WTC11 (cell line): ENCODE measurements at regions not wholly inside any gene's neighbourhood (a gene's known extent, or its start where the extent isn't known, plus 50 kb on each side); places are given as distances from the start of the nearest gene placed in this dataset.

Source experiments
- ATAC-seq: fragments of 200-7000 bp; cut with Tn5 transposase; 2 replicates; pipeline ENCODE4 v1.10.0; 2021; ENCODE audit warnings: mild to moderate bottlenecking, moderate library complexity
- CTCF ChIA-PET: fragments of 300-600 bp; sonication (Branson Sonifier 250); formaldehyde crosslinking; loops from one replicate; lab custom pipeline; 2021; ENCODE audit warnings: antibody characterized with exemption; lab: Charles Lee
- POLR2A ChIA-PET: fragments of 350-600 bp; sonication (Branson Sonifier 250); formaldehyde crosslinking; loops from one replicate; lab custom pipeline; 2021; ENCODE audit warnings: antibody characterized with exemption; lab: Charles Lee
- DNase-seq: peaks from one replicate; pipeline ENCODE4 v3.0.0; 2021; ENCODE audit warnings: low spot score
- H3K27ac Mint-ChIP-seq: 2 replicates; pipeline ENCODE4 v1.8.0; 2021; ENCODE audit warnings: mixed read lengths
- H3K27me3 Mint-ChIP-seq: 2 replicates; pipeline ENCODE4 v1.8.0; 2021; ENCODE audit warnings: low read depth, mild to moderate bottlenecking, moderate library complexity, mixed read lengths
- H3K36me3 Mint-ChIP-seq: 2 replicates; pipeline ENCODE4 v1.8.0; 2021; ENCODE audit warnings: mixed read lengths
- H3K4me1 Mint-ChIP-seq: 2 replicates; pipeline ENCODE4 v1.8.0; 2022; ENCODE audit warnings: mixed read lengths
- H3K4me3 Mint-ChIP-seq: 2 replicates; pipeline ENCODE4 v1.8.0; 2021; ENCODE audit warnings: mild to moderate bottlenecking, moderate library complexity, mixed read lengths
- H3K9me3 Mint-ChIP-seq: 2 replicates; pipeline ENCODE4 v1.8.0; 2021; ENCODE audit warnings: mixed read lengths
- CBFB ChIP-seq: sonication (generic); formaldehyde crosslinking; IDR thresholded peaks from 2 replicates; pipeline ENCODE4 v1.8.1; 2022; ENCODE audit warnings: mild to moderate bottlenecking, low read depth, missing genetic modification reagents
- CREB1 ChIP-seq: sonication (generic); formaldehyde crosslinking; IDR thresholded peaks from 2 replicates; pipeline ENCODE4 v1.8.0; 2023; ENCODE audit warnings: mild to moderate bottlenecking, missing genetic modification reagents
- EMX1 ChIP-seq: fragments of 250-450 bp; sonication (Bioruptor Pico); IDR thresholded peaks from 2 replicates; pipeline ENCODE4 v1.8.0; 2021; ENCODE audit warnings: mild to moderate bottlenecking
- ETV6 ChIP-seq: sonication (generic); formaldehyde crosslinking; IDR thresholded peaks from 2 replicates; pipeline ENCODE4 v1.8.1; 2022; ENCODE audit warnings: mild to moderate bottlenecking, missing genetic modification reagents
- FOXP4 ChIP-seq: sonication (generic); formaldehyde crosslinking; IDR thresholded peaks from 2 replicates; pipeline ENCODE4 v1.8.0; 2022; ENCODE audit warnings: mild to moderate bottlenecking, missing genetic modification reagents
- JAZF1 ChIP-seq: fragments of 250-450 bp; sonication (Bioruptor Pico); IDR thresholded peaks from 2 replicates; pipeline ENCODE4 v1.9.0; 2021; ENCODE audit warnings: moderate library complexity, mild to moderate bottlenecking, inconsistent platforms
- MYBL2 ChIP-seq: sonication (generic); formaldehyde crosslinking; IDR thresholded peaks from 2 replicates; pipeline ENCODE4 v1.8.1; 2023; ENCODE audit warnings: mild to moderate bottlenecking, moderate library complexity, missing genetic modification reagents
- NFYB ChIP-seq: sonication (generic); formaldehyde crosslinking; conservative IDR thresholded peaks from 2 replicates; pipeline ENCODE4 v1.8.0; 2022; ENCODE audit warnings: low read depth, missing genetic modification reagents
- NR3C1 ChIP-seq: sonication (generic); formaldehyde crosslinking; conservative IDR thresholded peaks from 2 replicates; pipeline ENCODE4 v1.8.1; 2023; ENCODE audit warnings: low read depth, mild to moderate bottlenecking, missing genetic modification reagents
- OVOL2 ChIP-seq: fragments of 250-450 bp; sonication (Bioruptor Pico); IDR thresholded peaks from 2 replicates; pipeline ENCODE4 v1.9.0; 2021; ENCODE audit warnings: mild to moderate bottlenecking, borderline replicate concordance
- PRDM15 ChIP-seq: sonication (generic); formaldehyde crosslinking; IDR thresholded peaks from 2 replicates; pipeline ENCODE4 v1.8.0; 2022; ENCODE audit warnings: missing genetic modification reagents
- PRRX2 ChIP-seq: fragments of 250-450 bp; sonication (Bioruptor Pico); IDR thresholded peaks from 2 replicates; pipeline ENCODE4 v1.8.0; 2021; ENCODE audit warnings: mild to moderate bottlenecking
- TCF7 ChIP-seq: sonication (generic); formaldehyde crosslinking; IDR thresholded peaks from 2 replicates; pipeline ENCODE4 v1.8.0; 2022; ENCODE audit warnings: mild to moderate bottlenecking, low read depth, missing genetic modification reagents, moderate library complexity
- ZBTB21 ChIP-seq: sonication (generic); formaldehyde crosslinking; IDR thresholded peaks from 2 replicates; pipeline ENCODE4 v1.8.1; 2023; ENCODE audit warnings: mild to moderate bottlenecking, missing genetic modification reagents, borderline replicate concordance
- ZNF416 ChIP-seq: fragments of 250-450 bp; sonication (Bioruptor Pico); IDR thresholded peaks from 2 replicates; pipeline ENCODE4 v1.9.0; 2021; ENCODE audit warnings: mild to moderate bottlenecking, inconsistent platforms
- TF ChIP-seq, protein P1 (sequence below): sonication (generic); formaldehyde crosslinking; IDR thresholded peaks from 2 replicates; pipeline ENCODE4 v1.8.1; 2022; ENCODE audit warnings: mild to moderate bottlenecking, missing genetic modification reagents, moderate library complexity, borderline replicate concordance
- TF ChIP-seq, protein P2 (sequence below): sonication (generic); formaldehyde crosslinking; IDR thresholded peaks from 2 replicates; pipeline ENCODE4 v1.8.1; 2022; ENCODE audit warnings: mild to moderate bottlenecking, moderate library complexity, missing genetic modification reagents
- TF ChIP-seq, protein P3 (sequence below): sonication (generic); formaldehyde crosslinking; IDR thresholded peaks from 2 replicates; pipeline ENCODE4 v1.8.1; 2023; ENCODE audit warnings: mild to moderate bottlenecking, missing genetic modification reagents

- no peak for DNase-seq
- POLR2A ChIA-PET = no interaction called here
- H3K4me3 Mint-ChIP-seq = no peak overlapping the region
- TF ChIP-seq PRRX2 (no peak), ETV6 (no peak), FOXP4 (no peak), PRDM15 (CRISPR knock-in tag) (no peak), NFYB (CRISPR knock-in tag) (no peak), CREB1 (CRISPR knock-in tag) (no peak), ZBTB21 (CRISPR knock-in tag) (no peak), TCF7 (no peak), OVOL2 (CRISPR knock-in tag) (no peak), EMX1 (CRISPR knock-in tag) (no peak), CBFB (CRISPR knock-in tag) (no peak), ZNF416 (no peak), JAZF1 (no peak), NR3C1 (no peak), MYBL2 (CRISPR knock-in tag) (no peak)
- TF ChIP-seq, protein P1, sequence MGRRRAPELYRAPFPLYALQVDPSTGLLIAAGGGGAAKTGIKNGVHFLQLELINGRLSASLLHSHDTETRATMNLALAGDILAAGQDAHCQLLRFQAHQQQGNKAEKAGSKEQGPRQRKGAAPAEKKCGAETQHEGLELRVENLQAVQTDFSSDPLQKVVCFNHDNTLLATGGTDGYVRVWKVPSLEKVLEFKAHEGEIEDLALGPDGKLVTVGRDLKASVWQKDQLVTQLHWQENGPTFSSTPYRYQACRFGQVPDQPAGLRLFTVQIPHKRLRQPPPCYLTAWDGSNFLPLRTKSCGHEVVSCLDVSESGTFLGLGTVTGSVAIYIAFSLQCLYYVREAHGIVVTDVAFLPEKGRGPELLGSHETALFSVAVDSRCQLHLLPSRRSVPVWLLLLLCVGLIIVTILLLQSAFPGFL (CRISPR knock-in tag) = no peak
- TF ChIP-seq, protein P2, sequence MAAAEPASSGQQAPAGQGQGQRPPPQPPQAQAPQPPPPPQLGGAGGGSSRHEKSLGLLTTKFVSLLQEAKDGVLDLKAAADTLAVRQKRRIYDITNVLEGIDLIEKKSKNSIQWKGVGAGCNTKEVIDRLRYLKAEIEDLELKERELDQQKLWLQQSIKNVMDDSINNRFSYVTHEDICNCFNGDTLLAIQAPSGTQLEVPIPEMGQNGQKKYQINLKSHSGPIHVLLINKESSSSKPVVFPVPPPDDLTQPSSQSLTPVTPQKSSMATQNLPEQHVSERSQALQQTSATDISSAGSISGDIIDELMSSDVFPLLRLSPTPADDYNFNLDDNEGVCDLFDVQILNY (CRISPR knock-in tag) = no peak
- TF ChIP-seq, protein P3, sequence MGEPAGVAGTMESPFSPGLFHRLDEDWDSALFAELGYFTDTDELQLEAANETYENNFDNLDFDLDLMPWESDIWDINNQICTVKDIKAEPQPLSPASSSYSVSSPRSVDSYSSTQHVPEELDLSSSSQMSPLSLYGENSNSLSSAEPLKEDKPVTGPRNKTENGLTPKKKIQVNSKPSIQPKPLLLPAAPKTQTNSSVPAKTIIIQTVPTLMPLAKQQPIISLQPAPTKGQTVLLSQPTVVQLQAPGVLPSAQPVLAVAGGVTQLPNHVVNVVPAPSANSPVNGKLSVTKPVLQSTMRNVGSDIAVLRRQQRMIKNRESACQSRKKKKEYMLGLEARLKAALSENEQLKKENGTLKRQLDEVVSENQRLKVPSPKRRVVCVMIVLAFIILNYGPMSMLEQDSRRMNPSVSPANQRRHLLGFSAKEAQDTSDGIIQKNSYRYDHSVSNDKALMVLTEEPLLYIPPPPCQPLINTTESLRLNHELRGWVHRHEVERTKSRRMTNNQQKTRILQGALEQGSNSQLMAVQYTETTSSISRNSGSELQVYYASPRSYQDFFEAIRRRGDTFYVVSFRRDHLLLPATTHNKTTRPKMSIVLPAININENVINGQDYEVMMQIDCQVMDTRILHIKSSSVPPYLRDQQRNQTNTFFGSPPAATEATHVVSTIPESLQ (CRISPR knock-in tag) = no peak
- TF ChIP-seq, all 79 proteins: peak for 0
- H3K9me3 Mint-ChIP-seq = peaks cover 22% of the 10 kb centered on the region
- CTCF ChIA-PET = no interaction called here
- peaks cover 3% of the 10 kb centered on the region; the same call in 1 of the 2 replicates for H3K4me1 Mint-ChIP-seq
- no peaks in the 10 kb centered on the region for H3K27me3 Mint-ChIP-seq
- no peaks in the 10 kb centered on the region for H3K36me3 Mint-ChIP-seq
- no peak for ATAC-seq
- H3K27ac Mint-ChIP-seq = no peak overlapping the region
Observed at GRCh38 chr2:184091456-184091855, 506.9 kb upstream of the ZNF804A start.
